GM23338 (cell line): ENCODE measurements at regions not wholly inside any gene's neighbourhood (a gene's known extent, or its start where the extent isn't known, plus 50 kb on each side); places are given as distances from the start of the nearest gene placed in this dataset.

Source experiments
- ATAC-seq: fragments of 200-7000 bp; cut with Tn5 transposase; 3 replicates; pipeline ENCODE4 v1.9.1; 2020
- DNase-seq: peaks from one replicate; pipeline ENCODE4 v3.0.0-alpha.2; 2015; ENCODE audit warnings: low spot score
- H2AFZ ChIP-seq: fragments of 200-600 bp; sonication (generic); 2 replicates; pipeline ENCODE4 v1.8.0; 2016; ENCODE audit warnings: antibody characterized with exemption, mild to moderate bottlenecking, moderate library complexity
- H3F3A ChIP-seq: fragments of 200-600 bp; sonication (generic); replicated peaks from 2 replicates; pipeline ENCODE4 v1.8.0; 2017; ENCODE audit warnings: antibody characterized with exemption, mixed run types, low read depth
- H3K27ac ChIP-seq: fragments of 200-600 bp; sonication (generic); 2 replicates; pipeline ENCODE4 v1.6.1; 2016; ENCODE audit warnings: low read depth
- H3K27me3 ChIP-seq: fragments of 200-600 bp; sonication (generic); 2 replicates; pipeline ENCODE4 v1.8.0; 2016; ENCODE audit warnings: mild to moderate bottlenecking, mixed run types, moderate library complexity; ENCODE audit not compliant: insufficient read depth
- H3K36me3 ChIP-seq: fragments of 200-600 bp; sonication (generic); 2 replicates; pipeline ENCODE4 v1.8.0; 2016; ENCODE audit warnings: mild to moderate bottlenecking; ENCODE audit not compliant: insufficient read depth
- H3K4me1 ChIP-seq: fragments of 200-600 bp; sonication (generic); 2 replicates; pipeline ENCODE4 v1.8.0; 2016; ENCODE audit warnings: mild to moderate bottlenecking, moderate library complexity; ENCODE audit not compliant: insufficient read depth
- H3K4me2 ChIP-seq: fragments of 200-600 bp; sonication (generic); 2 replicates; pipeline ENCODE4 v1.7.1; 2017; ENCODE audit warnings: mixed run types
- H3K4me3 ChIP-seq: fragments of 200-600 bp; sonication (generic); 2 replicates; pipeline ENCODE4 v1.6.1; 2016; ENCODE audit warnings: mixed run types
- H3K79me2 ChIP-seq: fragments of 200-600 bp; sonication (generic); replicated peaks from 2 replicates; pipeline ENCODE4 v1.8.0; 2017; ENCODE audit warnings: mild to moderate bottlenecking; ENCODE audit not compliant: insufficient read depth
- H3K9me2 ChIP-seq: fragments of 200-600 bp; sonication (generic); 2 replicates; pipeline ENCODE4 v1.8.0; 2017; ENCODE audit not compliant: insufficient read depth
- H4K20me1 ChIP-seq: fragments of 200-600 bp; sonication (generic); replicated peaks from 2 replicates; pipeline ENCODE4 v1.8.0; 2017; ENCODE audit warnings: mild to moderate bottlenecking; ENCODE audit not compliant: insufficient read depth
- H3K27ac Mint-ChIP-seq: 2 replicates; pipeline ENCODE4 v1.8.0; 2020; ENCODE audit warnings: inconsistent platforms, mild to moderate bottlenecking, moderate library complexity, mixed read lengths
- H3K27me3 Mint-ChIP-seq: 3 replicates; pipeline ENCODE4 v1.8.0; 2022; ENCODE audit warnings: low read depth, mild to moderate bottlenecking, moderate library complexity, mixed read lengths, inconsistent platforms; ENCODE audit not compliant: insufficient read depth, poor library complexity
- H3K36me3 Mint-ChIP-seq: 3 replicates; pipeline ENCODE4 v1.8.0; 2021; ENCODE audit warnings: low read depth, mild to moderate bottlenecking, inconsistent platforms, moderate library complexity, mixed read lengths
- H3K4me1 Mint-ChIP-seq: 3 replicates; pipeline ENCODE4 v1.8.0; 2020; ENCODE audit warnings: mild to moderate bottlenecking, inconsistent platforms, mixed read lengths
- H3K4me3 Mint-ChIP-seq: 3 replicates; pipeline ENCODE4 v1.8.0; 2021; ENCODE audit warnings: moderate library complexity, mild to moderate bottlenecking, inconsistent platforms, mixed read lengths
- H3K9me3 Mint-ChIP-seq: 3 replicates; pipeline ENCODE4 v1.8.0; 2020; ENCODE audit warnings: moderate library complexity, mild to moderate bottlenecking, inconsistent platforms, mixed read lengths
- CREB1 ChIP-seq: fragments of 250-450 bp; sonication (Bioruptor Pico); IDR thresholded peaks from 2 replicates; pipeline ENCODE4 v1.5.0; 2020; ENCODE audit warnings: low read depth, mild to moderate bottlenecking, moderate library complexity
- EZH2 ChIP-seq: fragments of 200-600 bp; sonication (generic); IDR thresholded peaks from one replicate; pipeline ENCODE4 v1.8.0; 2017; ENCODE audit warnings: antibody characterized with exemption, mild to moderate bottlenecking, low read depth; ENCODE audit not compliant: unreplicated experiment
- EZH2phosphoT487 ChIP-seq: fragments of 200-600 bp; sonication (generic); IDR thresholded peaks from one replicate; pipeline ENCODE4 v1.8.1; 2018; ENCODE audit warnings: antibody characterized with exemption; ENCODE audit not compliant: unreplicated experiment
- JUNB ChIP-seq: IDR thresholded peaks from one replicate; pipeline ENCODE4 v1.6.1; 2016; ENCODE audit warnings: antibody characterized with exemption; ENCODE audit not compliant: unreplicated experiment
- NANOG ChIP-seq: IDR thresholded peaks from 2 replicates; pipeline ENCODE4 v1.6.1; 2016; ENCODE audit warnings: antibody characterized with exemption, borderline replicate concordance
- POLR2AphosphoS5 ChIP-seq: IDR thresholded peaks from 2 replicates; pipeline ENCODE4 v1.6.1; 2016; ENCODE audit warnings: antibody characterized with exemption, low read depth
- STAT1 ChIP-seq: IDR thresholded peaks from one replicate; pipeline ENCODE4 v1.6.1; 2016; ENCODE audit warnings: antibody characterized with exemption; ENCODE audit not compliant: unreplicated experiment
- ZNF114 ChIP-seq: fragments of 250-450 bp; sonication (Bioruptor Pico); IDR thresholded peaks from 2 replicates; pipeline ENCODE4 v1.5.0; 2020; ENCODE audit warnings: mild to moderate bottlenecking, moderate library complexity
- ZNF331 ChIP-seq: fragments of 250-450 bp; sonication (Bioruptor Pico); IDR thresholded peaks from 2 replicates; pipeline ENCODE4 v1.5.0; 2020; ENCODE audit warnings: low read depth, mild to moderate bottlenecking, moderate library complexity
- TF ChIP-seq, protein P1 (sequence below): fragments of 250-450 bp; sonication (Bioruptor Pico); IDR thresholded peaks from 2 replicates; pipeline ENCODE4 v1.5.0; 2020; ENCODE audit warnings: mild to moderate bottlenecking, moderate library complexity
- TF ChIP-seq, protein P2 (sequence below), 2 experiments: fragments of 200-600 bp in 1 of 2; sonication (generic) in 1 of 2; conservative IDR thresholded peaks; 2 replicates each; pipeline versions ENCODE4 v1.5.1 to v1.6.1; 2016 to 2017; ENCODE audit warnings: antibody characterized with exemption in 2 of 2, low read depth in 2 of 2, mild to moderate bottlenecking in 2 of 2, moderate library complexity in 1 of 2
- TF ChIP-seq, protein P3 (sequence below): IDR thresholded peaks from one replicate; pipeline ENCODE4 v1.6.1; 2018; ENCODE audit warnings: antibody characterized with exemption; ENCODE audit not compliant: unreplicated experiment
- TF ChIP-seq, protein P4 (sequence below): IDR thresholded peaks from 2 replicates; pipeline ENCODE4 v1.6.1; 2016; ENCODE audit warnings: antibody characterized with exemption

DNA sequence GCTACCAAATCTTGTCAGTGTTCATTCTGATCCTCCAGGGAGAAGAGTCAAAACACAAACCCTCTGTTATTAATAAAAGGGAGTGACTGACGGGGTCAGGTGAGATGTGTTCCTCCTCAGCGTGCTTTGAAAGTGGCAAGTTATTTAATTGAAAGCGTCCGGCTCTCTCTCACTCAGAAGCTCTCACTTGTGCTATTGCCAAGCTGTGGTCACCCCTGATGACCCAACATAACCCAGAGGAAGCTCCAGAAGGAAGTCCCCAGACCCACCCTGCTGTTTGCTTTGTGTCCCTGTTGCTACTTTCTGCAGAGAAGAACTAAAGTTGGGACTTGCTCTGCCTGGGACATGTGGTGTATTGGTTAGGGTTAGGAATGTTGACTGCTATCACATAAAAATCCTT, 235.6 kb downstream of the EDEM1 start:
- Mint-ChIP-seq H3K4me1 (no peaks in the 10 kb centered on the region; the same call in 2 of the 3 replicates), H3K36me3 (peaks cover 2% of the 10 kb centered on the region; the same call in 2 of the 3 replicates), H3K27me3 (peaks cover 2% of the 10 kb centered on the region), H3K27ac (no peak overlapping the region), H3K4me3 (no peak overlapping the region), H3K9me3 (peaks cover 84% of the 10 kb centered on the region)
- Histone ChIP-seq H2AFZ (no peak overlapping the region), H3K36me3 (no peaks in the 10 kb centered on the region), H3K4me3 (no peak overlapping the region), H3F3A (no peaks in the 10 kb centered on the region), H3K4me2 (no peak overlapping the region), H3K4me1 (no peaks in the 10 kb centered on the region), H3K79me2 (no peaks in the 10 kb centered on the region), H3K27me3 (no peaks in the 10 kb centered on the region), H4K20me1 (no peaks in the 10 kb centered on the region), H3K27ac (no peak overlapping the region), H3K9me2 (no peaks in the 10 kb centered on the region)
- ATAC-seq: no peak
- DNase-seq: no peak
- TF ChIP-seq STAT1 (no peak), EZH2 (no peak), NANOG (no peak), POLR2AphosphoS5 (no peak), CREB1 (CRISPR knock-in tag) (no peak), ZNF114 (CRISPR knock-in tag) (no peak), EZH2phosphoT487 (no peak), JUNB (no peak), ZNF331 (no peak)
- TF ChIP-seq, protein P1, sequence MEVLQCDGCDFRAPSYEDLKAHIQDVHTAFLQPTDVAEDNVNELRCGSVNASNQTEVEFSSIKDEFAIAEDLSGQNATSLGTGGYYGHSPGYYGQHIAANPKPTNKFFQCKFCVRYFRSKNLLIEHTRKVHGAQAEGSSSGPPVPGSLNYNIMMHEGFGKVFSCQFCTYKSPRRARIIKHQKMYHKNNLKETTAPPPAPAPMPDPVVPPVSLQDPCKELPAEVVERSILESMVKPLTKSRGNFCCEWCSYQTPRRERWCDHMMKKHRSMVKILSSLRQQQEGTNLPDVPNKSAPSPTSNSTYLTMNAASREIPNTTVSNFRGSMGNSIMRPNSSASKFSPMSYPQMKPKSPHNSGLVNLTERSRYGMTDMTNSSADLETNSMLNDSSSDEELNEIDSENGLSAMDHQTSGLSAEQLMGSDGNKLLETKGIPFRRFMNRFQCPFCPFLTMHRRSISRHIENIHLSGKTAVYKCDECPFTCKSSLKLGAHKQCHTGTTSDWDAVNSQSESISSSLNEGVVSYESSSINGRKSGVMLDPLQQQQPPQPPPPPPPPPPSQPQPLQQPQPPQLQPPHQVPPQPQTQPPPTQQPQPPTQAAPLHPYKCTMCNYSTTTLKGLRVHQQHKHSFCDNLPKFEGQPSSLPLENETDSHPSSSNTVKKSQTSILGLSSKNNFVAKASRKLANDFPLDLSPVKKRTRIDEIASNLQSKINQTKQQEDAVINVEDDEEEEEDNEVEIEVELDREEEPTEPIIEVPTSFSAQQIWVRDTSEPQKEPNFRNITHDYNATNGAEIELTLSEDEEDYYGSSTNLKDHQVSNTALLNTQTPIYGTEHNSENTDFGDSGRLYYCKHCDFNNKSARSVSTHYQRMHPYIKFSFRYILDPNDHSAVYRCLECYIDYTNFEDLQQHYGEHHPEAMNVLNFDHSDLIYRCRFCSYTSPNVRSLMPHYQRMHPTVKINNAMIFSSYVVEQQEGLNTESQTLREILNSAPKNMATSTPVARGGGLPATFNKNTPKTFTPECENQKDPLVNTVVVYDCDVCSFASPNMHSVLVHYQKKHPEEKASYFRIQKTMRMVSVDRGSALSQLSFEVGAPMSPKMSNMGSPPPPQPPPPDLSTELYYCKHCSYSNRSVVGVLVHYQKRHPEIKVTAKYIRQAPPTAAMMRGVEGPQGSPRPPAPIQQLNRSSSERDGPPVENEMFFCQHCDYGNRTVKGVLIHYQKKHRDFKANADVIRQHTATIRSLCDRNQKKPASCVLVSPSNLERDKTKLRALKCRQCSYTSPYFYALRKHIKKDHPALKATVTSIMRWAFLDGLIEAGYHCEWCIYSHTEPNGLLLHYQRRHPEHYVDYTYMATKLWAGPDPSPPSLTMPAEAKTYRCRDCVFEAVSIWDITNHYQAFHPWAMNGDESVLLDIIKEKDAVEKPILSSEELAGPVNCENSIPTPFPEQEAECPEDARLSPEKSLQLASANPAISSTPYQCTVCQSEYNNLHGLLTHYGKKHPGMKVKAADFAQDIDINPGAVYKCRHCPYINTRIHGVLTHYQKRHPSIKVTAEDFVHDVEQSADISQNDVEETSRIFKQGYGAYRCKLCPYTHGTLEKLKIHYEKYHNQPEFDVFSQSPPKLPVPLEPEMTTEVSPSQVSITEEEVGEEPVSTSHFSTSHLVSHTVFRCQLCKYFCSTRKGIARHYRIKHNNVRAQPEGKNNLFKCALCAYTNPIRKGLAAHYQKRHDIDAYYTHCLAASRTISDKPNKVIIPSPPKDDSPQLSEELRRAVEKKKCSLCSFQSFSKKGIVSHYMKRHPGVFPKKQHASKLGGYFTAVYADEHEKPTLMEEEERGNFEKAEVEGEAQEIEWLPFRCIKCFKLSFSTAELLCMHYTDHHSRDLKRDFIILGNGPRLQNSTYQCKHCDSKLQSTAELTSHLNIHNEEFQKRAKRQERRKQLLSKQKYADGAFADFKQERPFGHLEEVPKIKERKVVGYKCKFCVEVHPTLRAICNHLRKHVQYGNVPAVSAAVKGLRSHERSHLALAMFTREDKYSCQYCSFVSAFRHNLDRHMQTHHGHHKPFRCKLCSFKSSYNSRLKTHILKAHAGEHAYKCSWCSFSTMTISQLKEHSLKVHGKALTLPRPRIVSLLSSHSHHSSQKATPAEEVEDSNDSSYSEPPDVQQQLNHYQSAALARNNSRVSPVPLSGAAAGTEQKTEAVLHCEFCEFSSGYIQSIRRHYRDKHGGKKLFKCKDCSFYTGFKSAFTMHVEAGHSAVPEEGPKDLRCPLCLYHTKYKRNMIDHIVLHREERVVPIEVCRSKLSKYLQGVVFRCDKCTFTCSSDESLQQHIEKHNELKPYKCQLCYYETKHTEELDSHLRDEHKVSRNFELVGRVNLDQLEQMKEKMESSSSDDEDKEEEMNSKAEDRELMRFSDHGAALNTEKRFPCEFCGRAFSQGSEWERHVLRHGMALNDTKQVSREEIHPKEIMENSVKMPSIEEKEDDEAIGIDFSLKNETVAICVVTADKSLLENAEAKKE (CRISPR knock-in tag): no peak
- TF ChIP-seq, protein P2, sequence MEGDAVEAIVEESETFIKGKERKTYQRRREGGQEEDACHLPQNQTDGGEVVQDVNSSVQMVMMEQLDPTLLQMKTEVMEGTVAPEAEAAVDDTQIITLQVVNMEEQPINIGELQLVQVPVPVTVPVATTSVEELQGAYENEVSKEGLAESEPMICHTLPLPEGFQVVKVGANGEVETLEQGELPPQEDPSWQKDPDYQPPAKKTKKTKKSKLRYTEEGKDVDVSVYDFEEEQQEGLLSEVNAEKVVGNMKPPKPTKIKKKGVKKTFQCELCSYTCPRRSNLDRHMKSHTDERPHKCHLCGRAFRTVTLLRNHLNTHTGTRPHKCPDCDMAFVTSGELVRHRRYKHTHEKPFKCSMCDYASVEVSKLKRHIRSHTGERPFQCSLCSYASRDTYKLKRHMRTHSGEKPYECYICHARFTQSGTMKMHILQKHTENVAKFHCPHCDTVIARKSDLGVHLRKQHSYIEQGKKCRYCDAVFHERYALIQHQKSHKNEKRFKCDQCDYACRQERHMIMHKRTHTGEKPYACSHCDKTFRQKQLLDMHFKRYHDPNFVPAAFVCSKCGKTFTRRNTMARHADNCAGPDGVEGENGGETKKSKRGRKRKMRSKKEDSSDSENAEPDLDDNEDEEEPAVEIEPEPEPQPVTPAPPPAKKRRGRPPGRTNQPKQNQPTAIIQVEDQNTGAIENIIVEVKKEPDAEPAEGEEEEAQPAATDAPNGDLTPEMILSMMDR (conservative IDR thresholded peaks at IDR 0.05; ENCODE audit: low read depth in 2 of 2): no peak
- TF ChIP-seq, protein P3, sequence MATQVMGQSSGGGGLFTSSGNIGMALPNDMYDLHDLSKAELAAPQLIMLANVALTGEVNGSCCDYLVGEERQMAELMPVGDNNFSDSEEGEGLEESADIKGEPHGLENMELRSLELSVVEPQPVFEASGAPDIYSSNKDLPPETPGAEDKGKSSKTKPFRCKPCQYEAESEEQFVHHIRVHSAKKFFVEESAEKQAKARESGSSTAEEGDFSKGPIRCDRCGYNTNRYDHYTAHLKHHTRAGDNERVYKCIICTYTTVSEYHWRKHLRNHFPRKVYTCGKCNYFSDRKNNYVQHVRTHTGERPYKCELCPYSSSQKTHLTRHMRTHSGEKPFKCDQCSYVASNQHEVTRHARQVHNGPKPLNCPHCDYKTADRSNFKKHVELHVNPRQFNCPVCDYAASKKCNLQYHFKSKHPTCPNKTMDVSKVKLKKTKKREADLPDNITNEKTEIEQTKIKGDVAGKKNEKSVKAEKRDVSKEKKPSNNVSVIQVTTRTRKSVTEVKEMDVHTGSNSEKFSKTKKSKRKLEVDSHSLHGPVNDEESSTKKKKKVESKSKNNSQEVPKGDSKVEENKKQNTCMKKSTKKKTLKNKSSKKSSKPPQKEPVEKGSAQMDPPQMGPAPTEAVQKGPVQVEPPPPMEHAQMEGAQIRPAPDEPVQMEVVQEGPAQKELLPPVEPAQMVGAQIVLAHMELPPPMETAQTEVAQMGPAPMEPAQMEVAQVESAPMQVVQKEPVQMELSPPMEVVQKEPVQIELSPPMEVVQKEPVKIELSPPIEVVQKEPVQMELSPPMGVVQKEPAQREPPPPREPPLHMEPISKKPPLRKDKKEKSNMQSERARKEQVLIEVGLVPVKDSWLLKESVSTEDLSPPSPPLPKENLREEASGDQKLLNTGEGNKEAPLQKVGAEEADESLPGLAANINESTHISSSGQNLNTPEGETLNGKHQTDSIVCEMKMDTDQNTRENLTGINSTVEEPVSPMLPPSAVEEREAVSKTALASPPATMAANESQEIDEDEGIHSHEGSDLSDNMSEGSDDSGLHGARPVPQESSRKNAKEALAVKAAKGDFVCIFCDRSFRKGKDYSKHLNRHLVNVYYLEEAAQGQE: no peak
- TF ChIP-seq, protein P4, sequence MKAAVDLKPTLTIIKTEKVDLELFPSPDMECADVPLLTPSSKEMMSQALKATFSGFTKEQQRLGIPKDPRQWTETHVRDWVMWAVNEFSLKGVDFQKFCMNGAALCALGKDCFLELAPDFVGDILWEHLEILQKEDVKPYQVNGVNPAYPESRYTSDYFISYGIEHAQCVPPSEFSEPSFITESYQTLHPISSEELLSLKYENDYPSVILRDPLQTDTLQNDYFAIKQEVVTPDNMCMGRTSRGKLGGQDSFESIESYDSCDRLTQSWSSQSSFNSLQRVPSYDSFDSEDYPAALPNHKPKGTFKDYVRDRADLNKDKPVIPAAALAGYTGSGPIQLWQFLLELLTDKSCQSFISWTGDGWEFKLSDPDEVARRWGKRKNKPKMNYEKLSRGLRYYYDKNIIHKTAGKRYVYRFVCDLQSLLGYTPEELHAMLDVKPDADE: no peak
